PFSK-1 (cell line): ENCODE measurements at regions not wholly inside any gene's neighbourhood (a gene's known extent, or its start where the extent isn't known, plus 50 kb on each side); places are given as distances from the start of the nearest gene placed in this dataset.

Experiments used
- TAF1 ChIP-seq: IDR thresholded peaks from 2 replicates; pipeline ENCODE4 v1.6.1; 2012; ENCODE audit warnings: low read length, control low read depth, borderline replicate concordance; ENCODE audit not compliant: insufficient read depth
- TF ChIP-seq, protein P1 (sequence below), 2 experiments: IDR thresholded peaks; 2 replicates each; pipeline versions ENCODE4 v1.6.1 to v1.8.0; 2011 to 2012; ENCODE audit warnings: low read depth in 2 of 2, low read length in 2 of 2, control low read depth in 1 of 2, inconsistent platforms in 1 of 2, mild to moderate bottlenecking in 1 of 2, moderate library complexity in 1 of 2; ENCODE audit not compliant: insufficient read depth in 1 of 2

DNA sequence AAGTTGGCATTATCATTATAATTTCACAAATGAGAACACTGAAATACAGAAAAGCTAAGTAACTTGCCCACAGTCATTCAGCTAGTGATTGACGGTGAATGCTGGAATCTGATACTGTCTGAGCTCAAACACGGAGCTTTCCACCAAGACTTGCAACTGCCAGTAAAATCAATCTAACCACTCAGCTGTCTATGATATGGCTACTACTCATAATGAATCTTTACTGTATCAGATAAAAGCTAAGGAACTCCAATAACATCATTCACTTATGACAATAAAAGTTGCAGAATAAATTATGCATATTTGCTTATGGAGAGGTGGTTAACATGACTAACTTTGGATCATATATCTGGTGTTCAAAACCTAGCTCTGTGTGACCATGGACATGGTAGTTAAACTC, 279.4 kb upstream of the NXPH2 start:
- no peak for TF ChIP-seq TAF1
- TF ChIP-seq, protein P1, sequence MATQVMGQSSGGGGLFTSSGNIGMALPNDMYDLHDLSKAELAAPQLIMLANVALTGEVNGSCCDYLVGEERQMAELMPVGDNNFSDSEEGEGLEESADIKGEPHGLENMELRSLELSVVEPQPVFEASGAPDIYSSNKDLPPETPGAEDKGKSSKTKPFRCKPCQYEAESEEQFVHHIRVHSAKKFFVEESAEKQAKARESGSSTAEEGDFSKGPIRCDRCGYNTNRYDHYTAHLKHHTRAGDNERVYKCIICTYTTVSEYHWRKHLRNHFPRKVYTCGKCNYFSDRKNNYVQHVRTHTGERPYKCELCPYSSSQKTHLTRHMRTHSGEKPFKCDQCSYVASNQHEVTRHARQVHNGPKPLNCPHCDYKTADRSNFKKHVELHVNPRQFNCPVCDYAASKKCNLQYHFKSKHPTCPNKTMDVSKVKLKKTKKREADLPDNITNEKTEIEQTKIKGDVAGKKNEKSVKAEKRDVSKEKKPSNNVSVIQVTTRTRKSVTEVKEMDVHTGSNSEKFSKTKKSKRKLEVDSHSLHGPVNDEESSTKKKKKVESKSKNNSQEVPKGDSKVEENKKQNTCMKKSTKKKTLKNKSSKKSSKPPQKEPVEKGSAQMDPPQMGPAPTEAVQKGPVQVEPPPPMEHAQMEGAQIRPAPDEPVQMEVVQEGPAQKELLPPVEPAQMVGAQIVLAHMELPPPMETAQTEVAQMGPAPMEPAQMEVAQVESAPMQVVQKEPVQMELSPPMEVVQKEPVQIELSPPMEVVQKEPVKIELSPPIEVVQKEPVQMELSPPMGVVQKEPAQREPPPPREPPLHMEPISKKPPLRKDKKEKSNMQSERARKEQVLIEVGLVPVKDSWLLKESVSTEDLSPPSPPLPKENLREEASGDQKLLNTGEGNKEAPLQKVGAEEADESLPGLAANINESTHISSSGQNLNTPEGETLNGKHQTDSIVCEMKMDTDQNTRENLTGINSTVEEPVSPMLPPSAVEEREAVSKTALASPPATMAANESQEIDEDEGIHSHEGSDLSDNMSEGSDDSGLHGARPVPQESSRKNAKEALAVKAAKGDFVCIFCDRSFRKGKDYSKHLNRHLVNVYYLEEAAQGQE (IDR thresholded peaks at IDR 0.05; ENCODE audit: insufficient read depth in 1 of 2, low read depth in 2 of 2, low read length in 2 of 2) = no peak
